ENCODE measurements at regions not wholly inside any gene's neighbourhood (a gene's known extent, or its start where the extent isn't known, plus 50 kb on each side); places are given as distances from the start of the nearest gene placed in this dataset.

DNA sequence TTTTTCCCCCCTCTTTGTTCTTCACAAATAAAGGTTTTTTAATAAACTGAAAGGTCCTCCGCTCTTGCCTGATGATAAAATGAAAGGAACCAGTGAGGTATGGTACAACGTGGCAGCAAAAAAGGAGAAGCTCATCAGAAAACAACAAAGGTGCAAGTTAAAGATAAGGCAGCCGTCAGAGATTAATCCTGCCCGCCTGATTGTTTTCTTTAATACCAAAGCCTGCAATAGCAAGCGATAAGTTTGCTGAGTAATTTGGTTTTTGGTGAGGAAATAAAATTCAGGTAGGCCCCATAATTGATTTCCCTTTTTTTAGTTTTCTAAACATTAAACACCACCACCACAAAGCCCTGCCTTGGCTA is 177.9 kb downstream of the MBOAT1 start:
- TF ChIP-seq, protein P1, sequence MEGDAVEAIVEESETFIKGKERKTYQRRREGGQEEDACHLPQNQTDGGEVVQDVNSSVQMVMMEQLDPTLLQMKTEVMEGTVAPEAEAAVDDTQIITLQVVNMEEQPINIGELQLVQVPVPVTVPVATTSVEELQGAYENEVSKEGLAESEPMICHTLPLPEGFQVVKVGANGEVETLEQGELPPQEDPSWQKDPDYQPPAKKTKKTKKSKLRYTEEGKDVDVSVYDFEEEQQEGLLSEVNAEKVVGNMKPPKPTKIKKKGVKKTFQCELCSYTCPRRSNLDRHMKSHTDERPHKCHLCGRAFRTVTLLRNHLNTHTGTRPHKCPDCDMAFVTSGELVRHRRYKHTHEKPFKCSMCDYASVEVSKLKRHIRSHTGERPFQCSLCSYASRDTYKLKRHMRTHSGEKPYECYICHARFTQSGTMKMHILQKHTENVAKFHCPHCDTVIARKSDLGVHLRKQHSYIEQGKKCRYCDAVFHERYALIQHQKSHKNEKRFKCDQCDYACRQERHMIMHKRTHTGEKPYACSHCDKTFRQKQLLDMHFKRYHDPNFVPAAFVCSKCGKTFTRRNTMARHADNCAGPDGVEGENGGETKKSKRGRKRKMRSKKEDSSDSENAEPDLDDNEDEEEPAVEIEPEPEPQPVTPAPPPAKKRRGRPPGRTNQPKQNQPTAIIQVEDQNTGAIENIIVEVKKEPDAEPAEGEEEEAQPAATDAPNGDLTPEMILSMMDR (IDR thresholded peaks at IDR 0.05; ENCODE audit: insufficient read depth, low read length, poor library complexity, severe bottlenecking), result no peak
- no peak overlapping the region for H3K4me3 ChIP-seq (replicated peaks; ENCODE audit: low read depth, low read length)
- no peaks in the 10 kb centered on the region for H3K27me3 ChIP-seq (replicated peaks; ENCODE audit: control insufficient read depth, insufficient read depth, low read length)
- H3K36me3 ChIP-seq (ENCODE audit: control insufficient read depth, insufficient read depth, low read length), result no peaks in the 10 kb centered on the region
- no peak for DNase-seq (ENCODE audit: extremely low read depth, insufficient read length)

DNA sequence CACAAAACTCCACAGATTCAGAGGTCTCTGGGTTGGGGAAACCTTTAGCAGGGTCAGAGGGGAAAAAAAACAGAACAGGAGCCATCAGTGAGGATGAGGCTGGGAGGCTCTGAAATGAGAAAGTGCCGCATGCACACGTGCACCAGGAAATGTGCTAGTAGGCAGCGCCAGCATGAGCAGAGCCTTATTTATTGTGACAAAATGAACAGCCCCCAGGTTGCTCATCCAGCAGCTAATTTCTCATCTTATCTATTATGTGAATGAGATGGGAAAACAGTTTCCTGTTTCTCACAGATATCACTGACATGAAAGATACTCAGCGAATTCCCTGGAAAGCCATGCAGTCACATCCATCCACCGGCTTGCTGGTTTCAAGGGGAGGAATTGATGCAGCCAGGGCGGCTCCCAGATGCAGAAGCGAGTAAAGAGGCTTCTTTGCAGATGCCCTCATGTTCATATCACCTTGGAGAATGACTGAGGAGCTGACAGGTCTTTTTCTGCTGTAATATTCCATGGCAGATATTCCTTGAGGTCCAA is 176.1 kb downstream of the MBOAT1 start:
- Histone ChIP-seq H3K36me3 (ENCODE audit: control insufficient read depth, insufficient read depth, low read length) (no peaks in the 10 kb centered on the region), H3K4me3 (replicated peaks; ENCODE audit: low read depth, low read length) (no peak overlapping the region), H3K27me3 (replicated peaks; ENCODE audit: control insufficient read depth, insufficient read depth, low read length) (no peaks in the 10 kb centered on the region)
- TF ChIP-seq, protein P1 (IDR thresholded peaks at IDR 0.05; ENCODE audit: insufficient read depth, low read length, poor library complexity, severe bottlenecking), result no peak
- DNase-seq (ENCODE audit: extremely low read depth, insufficient read length), result no peak

DNA sequence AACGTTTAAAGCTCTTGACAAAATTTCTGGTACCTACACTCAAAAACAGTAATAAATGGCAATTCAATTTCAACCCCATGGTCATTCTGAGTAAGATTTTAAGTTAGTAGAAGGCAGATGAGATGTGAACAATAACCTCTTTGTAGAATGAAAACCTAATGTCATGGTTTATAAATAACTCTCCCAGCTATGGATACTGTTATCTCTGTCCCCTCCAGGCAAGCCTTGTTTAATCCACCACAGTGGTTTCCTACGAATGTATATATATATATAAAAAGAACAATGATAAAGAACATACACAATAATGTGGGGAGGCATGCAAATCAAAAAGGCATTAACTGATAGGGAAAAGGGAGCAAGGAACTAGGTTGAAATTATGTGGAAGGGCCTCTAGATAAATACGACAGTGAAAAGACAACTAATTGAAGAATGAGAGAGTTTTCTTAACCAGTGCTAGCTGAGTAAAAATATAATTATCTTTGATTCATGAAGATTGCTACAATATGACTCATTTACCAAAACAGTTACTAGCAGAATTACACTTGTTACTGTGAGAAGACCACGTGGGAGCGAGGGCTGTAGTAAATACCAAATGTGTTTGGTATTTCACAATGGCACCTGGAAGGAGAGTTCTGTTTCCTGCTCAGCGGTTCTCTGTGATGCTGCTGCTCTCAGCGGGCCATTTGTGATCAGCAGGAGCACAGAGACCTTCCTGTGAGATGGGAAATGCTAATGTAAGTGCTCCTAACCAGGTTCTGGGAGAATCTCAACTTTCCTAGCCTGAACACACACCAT is 173.7 kb downstream of the MBOAT1 start:
- no peak for DNase-seq (ENCODE audit: extremely low read depth, insufficient read length)
- TF ChIP-seq, protein P1 (IDR thresholded peaks at IDR 0.05; ENCODE audit: insufficient read depth, low read length, poor library complexity, severe bottlenecking), result no peak
- Histone ChIP-seq H3K4me3 (replicated peaks; ENCODE audit: low read depth, low read length) (no peak overlapping the region), H3K36me3 (ENCODE audit: control insufficient read depth, insufficient read depth, low read length) (no peaks in the 10 kb centered on the region), H3K27me3 (replicated peaks; ENCODE audit: control insufficient read depth, insufficient read depth, low read length) (no peaks in the 10 kb centered on the region)

DNA sequence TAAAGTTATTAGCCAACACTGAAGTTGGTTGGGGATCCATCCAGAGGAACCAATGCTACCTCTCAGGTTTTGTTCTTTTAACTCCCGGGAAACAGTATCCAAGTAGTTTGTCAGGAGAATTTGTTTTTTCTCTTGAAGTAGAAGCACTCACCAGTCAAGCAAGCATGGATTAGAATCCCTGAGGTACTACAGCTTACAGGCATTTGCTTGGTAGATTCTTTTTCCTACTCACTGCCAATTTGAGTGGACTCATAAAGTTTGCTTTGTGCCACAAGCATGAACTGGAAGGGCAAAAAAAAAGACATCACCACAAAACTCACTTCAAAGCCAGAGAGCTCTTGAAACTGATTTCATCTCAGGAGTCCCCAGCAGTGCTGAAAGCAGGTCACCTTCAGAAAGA is 167.4 kb downstream of the MBOAT1 start:
- H3K4me3 ChIP-seq (replicated peaks; ENCODE audit: low read depth, low read length), result no peak overlapping the region
- no peak for DNase-seq (ENCODE audit: extremely low read depth, insufficient read length)
- TF ChIP-seq, protein P1 (IDR thresholded peaks at IDR 0.05; ENCODE audit: insufficient read depth, low read length, poor library complexity, severe bottlenecking), result no peak
- no peaks in the 10 kb centered on the region for H3K36me3 ChIP-seq (ENCODE audit: control insufficient read depth, insufficient read depth, low read length)
- H3K27me3 ChIP-seq (replicated peaks; ENCODE audit: control insufficient read depth, insufficient read depth, low read length), result no peaks in the 10 kb centered on the region

Data from GM06990 (cell line).